ENCODE measurements at regions not wholly inside any gene's neighbourhood (a gene's known extent, or its start where the extent isn't known, plus 50 kb on each side); places are given as distances from the start of the nearest gene placed in this dataset.
"Not testable (repeated sequence)": the region's sequence is repeated elsewhere in the genome, so short reads cannot be mapped to it uniquely, and the experiment has no call there.

GRCh38 chr9:38243993-38244392, 148.5 kb upstream of the ALDH1B1 start:
- no peak overlapping the region for H3K9ac ChIP-seq (ENCODE audit: insufficient read length)
- TF ChIP-seq FOXP2 (optimal IDR thresholded peaks at IDR 0.05; ENCODE audit: control extremely low read depth, extremely low read length, insufficient read depth) (no peak), POLR2AphosphoS5 (IDR thresholded peaks at IDR 0.05; ENCODE audit: borderline replicate concordance, low read depth, low read length) (no peak), EZH2 (IDR thresholded peaks at IDR 0.05) (no peak)
- no peak for DNase-seq (ENCODE audit: low read depth, low spot score)
- H3K27ac ChIP-seq: no peak overlapping the region
- H3K36me3 ChIP-seq (ENCODE audit: insufficient read depth, low read length): no peaks in the 10 kb centered on the region
- H3K9me3 ChIP-seq (ENCODE audit: low read depth, low read length): no peaks in the 10 kb centered on the region
- H3K4me3 ChIP-seq: no peak overlapping the region

DNA sequence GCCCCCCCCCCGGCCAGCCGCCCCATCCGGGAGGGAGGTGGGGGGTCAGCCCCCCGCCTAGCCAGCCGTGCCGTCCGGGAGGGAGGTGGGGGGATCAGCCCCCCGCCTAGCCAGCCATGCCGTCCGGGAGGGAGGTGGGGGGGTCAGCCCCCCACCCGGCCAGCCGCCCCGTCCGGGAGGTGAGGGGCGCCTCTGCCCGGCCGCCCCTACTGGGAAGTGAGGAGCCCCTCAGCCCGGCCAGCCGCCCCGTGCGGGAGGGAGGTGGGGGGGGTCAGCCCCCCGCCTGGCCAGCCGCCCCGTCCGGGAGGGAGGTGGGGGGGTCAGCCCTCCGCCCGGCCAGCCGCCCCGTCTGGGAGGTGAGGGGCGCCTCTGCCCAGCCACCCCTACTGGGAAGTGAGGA, 150.4 kb upstream of the ALDH1B1 start:
- H3K27ac ChIP-seq; DNase-seq (ENCODE audit: low read depth, low spot score); H3K9me3 ChIP-seq (ENCODE audit: low read depth, low read length); H3K36me3 ChIP-seq (ENCODE audit: insufficient read depth, low read length); H3K4me3 ChIP-seq; H3K9ac ChIP-seq (ENCODE audit: insufficient read length): not testable (repeated sequence)

DNA sequence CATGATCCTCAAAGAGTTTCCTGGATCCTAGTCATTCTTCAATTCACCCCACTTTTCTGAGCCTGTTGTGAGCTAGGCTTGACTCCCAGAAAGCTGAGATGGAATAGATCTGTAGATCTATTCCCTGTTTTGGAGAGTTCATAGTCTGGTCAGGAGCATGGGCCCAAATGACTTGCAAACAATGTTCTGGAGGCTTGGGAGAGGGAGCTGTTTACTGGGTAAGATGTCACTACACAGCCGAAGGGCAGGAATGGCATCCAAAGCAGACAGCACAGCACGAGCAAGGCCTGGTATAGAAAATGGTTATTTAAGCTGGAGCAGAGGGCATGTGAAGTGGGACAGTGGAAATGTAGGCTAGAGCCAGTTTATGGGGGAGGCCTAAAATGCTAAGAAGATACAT, 152.5 kb upstream of the ALDH1B1 start:
- Histone ChIP-seq H3K9ac (ENCODE audit: insufficient read length) (no peak overlapping the region), H3K36me3 (ENCODE audit: insufficient read depth, low read length) (no peaks in the 10 kb centered on the region), H3K4me3 (no peak overlapping the region), H3K9me3 (ENCODE audit: low read depth, low read length) (no peaks in the 10 kb centered on the region), H3K27ac (no peak overlapping the region)
- no peak for DNase-seq (ENCODE audit: low read depth, low spot score)
- TF ChIP-seq POLR2AphosphoS5 (IDR thresholded peaks at IDR 0.05; ENCODE audit: borderline replicate concordance, low read depth, low read length): no peak

DNA sequence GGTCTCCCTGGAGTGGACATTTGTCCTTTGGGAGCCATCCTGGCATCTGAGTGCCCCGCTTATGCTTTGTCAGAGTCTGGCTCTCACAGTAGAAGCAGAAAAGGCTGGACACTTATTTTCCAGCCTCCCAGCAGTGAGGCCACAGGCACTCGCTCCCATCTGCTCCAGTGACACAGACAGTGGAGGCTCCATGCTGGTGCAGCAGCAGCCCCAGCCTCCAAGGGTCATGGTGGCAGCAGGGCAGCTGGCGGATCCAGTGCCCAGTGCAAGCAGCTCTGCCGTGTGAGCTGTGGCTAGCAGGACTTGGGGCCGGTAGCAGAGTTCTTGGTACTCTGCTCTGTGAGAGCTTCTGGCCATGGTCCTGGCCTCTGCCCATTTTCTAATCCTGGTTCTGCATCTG, 157.3 kb upstream of the ALDH1B1 start:
- TF ChIP-seq FOXP2 (optimal IDR thresholded peaks at IDR 0.05; ENCODE audit: control extremely low read depth, extremely low read length, insufficient read depth) (no peak), EZH2 (IDR thresholded peaks at IDR 0.05) (no peak), POLR2AphosphoS5 (IDR thresholded peaks at IDR 0.05; ENCODE audit: borderline replicate concordance, low read depth, low read length) (no peak)
- no peaks in the 10 kb centered on the region for H3K36me3 ChIP-seq (ENCODE audit: insufficient read depth, low read length)
- no peak overlapping the region for H3K9ac ChIP-seq (ENCODE audit: insufficient read length)
- no peak overlapping the region for H3K4me3 ChIP-seq
- no peaks in the 10 kb centered on the region for H3K9me3 ChIP-seq (ENCODE audit: low read depth, low read length)
- no peak for DNase-seq (ENCODE audit: low read depth, low spot score)
- H3K27ac ChIP-seq: no peak overlapping the region

DNA sequence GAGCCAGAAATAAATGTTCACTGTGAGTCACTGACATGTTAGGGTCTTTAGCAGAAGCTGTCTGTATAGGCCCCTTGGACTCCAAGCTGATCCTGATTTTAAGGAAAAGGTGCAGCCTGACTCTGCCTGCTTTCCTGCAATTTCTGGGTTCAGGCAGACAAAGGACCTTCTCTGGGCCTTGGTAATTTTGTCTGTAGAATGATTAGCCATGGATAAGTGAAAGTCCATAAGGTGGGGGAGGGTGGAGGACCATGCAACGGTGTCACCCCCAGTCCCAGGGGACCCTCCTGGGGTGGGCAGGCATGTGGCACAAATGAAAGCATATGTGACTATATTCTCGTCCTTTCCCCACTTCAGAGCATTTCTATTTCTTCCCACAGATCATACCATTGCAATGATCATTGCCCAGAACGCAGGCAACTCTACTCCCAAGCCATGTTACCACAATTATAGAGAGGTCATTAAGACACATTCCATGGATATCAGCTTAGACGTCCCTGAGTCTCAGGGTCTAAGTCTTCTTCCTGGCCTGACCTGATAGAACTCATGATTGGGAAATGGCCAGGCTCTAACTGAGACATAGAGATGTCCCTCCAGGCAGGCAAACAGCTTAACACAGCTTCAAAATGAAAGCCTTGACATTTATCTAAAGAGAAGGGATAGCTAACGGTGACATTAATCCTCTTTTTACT, 157.9 kb upstream of the ALDH1B1 start:
- no peak overlapping the region for H3K9ac ChIP-seq (ENCODE audit: insufficient read length)
- no peaks in the 10 kb centered on the region for H3K9me3 ChIP-seq (ENCODE audit: low read depth, low read length)
- H3K4me3 ChIP-seq: no peak overlapping the region
- no peak overlapping the region for H3K27ac ChIP-seq
- no peak for DNase-seq (ENCODE audit: low read depth, low spot score)
- H3K36me3 ChIP-seq (ENCODE audit: insufficient read depth, low read length): no peaks in the 10 kb centered on the region
- TF ChIP-seq EZH2 (IDR thresholded peaks at IDR 0.05) (no peak), FOXP2 (optimal IDR thresholded peaks at IDR 0.05; ENCODE audit: control extremely low read depth, extremely low read length, insufficient read depth) (no peak), POLR2AphosphoS5 (IDR thresholded peaks at IDR 0.05; ENCODE audit: borderline replicate concordance, low read depth, low read length) (no peak)

DNA sequence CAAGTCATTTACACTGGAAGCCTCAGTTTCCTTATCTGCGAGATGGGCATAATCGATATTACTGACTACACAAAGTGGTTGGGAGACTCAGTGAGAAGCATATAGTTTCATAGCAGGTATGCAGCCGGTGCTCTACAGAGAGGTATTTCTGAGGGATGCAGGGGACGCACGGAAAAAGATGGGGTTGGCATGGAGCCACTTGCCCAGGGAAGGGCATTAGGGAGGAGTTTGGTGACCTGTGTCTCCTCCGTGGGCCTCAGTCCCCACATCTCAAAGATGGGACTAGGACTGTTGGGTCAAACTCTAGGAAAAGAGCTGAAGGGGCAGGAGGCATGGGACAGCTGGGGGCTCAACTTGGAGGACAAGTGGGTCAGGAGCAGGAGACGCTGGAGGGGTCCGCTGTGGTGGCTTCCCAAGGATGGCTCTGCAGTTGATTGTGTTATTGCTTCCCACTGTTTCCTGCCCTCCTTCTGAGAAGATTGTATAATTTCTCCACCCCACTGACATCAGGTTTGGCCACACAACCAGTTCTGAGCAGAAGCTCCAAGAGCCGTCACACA, 158.6 kb upstream of the ALDH1B1 start:
- H3K4me3 ChIP-seq: no peak overlapping the region
- no peaks in the 10 kb centered on the region for H3K9me3 ChIP-seq (ENCODE audit: low read depth, low read length)
- H3K36me3 ChIP-seq (ENCODE audit: insufficient read depth, low read length): no peaks in the 10 kb centered on the region
- no peak for DNase-seq (ENCODE audit: low read depth, low spot score)
- no peak overlapping the region for H3K27ac ChIP-seq
- TF ChIP-seq POLR2AphosphoS5 (IDR thresholded peaks at IDR 0.05; ENCODE audit: borderline replicate concordance, low read depth, low read length) (no peak), FOXP2 (optimal IDR thresholded peaks at IDR 0.05; ENCODE audit: control extremely low read depth, extremely low read length, insufficient read depth) (no peak), EZH2 (IDR thresholded peaks at IDR 0.05) (no peak)
- no peak overlapping the region for H3K9ac ChIP-seq (ENCODE audit: insufficient read length)

- TF ChIP-seq POLR2AphosphoS5 (IDR thresholded peaks at IDR 0.05; ENCODE audit: borderline replicate concordance, low read depth, low read length): no peak
- no peak for TF ChIP-seq FOXP2 (optimal IDR thresholded peaks at IDR 0.05; ENCODE audit: control extremely low read depth, extremely low read length, insufficient read depth)
- no peak for TF ChIP-seq EZH2 (IDR thresholded peaks at IDR 0.05)
- Histone ChIP-seq H3K9ac (ENCODE audit: insufficient read length) (no peak overlapping the region), H3K9me3 (ENCODE audit: low read depth, low read length) (no peaks in the 10 kb centered on the region), H3K4me3 (no peak overlapping the region), H3K36me3 (ENCODE audit: insufficient read depth, low read length) (no peaks in the 10 kb centered on the region), H3K27ac (no peak overlapping the region)
- no peak for DNase-seq (ENCODE audit: low read depth, low spot score)
These were observed 159.2 kb upstream of the ALDH1B1 start for GRCh38 chr9:38233343-38233742.

GRCh38 chr9:38232895-38233294, 159.6 kb upstream of the ALDH1B1 start:
- Histone ChIP-seq H3K36me3 (ENCODE audit: insufficient read depth, low read length) (no peaks in the 10 kb centered on the region), H3K9me3 (ENCODE audit: low read depth, low read length) (no peaks in the 10 kb centered on the region), H3K4me3 (no peak overlapping the region), H3K27ac (no peak overlapping the region), H3K9ac (ENCODE audit: insufficient read length) (no peak overlapping the region)
- DNase-seq (ENCODE audit: low read depth, low spot score): no peak
- TF ChIP-seq EZH2 (IDR thresholded peaks at IDR 0.05) (no peak), FOXP2 (optimal IDR thresholded peaks at IDR 0.05; ENCODE audit: control extremely low read depth, extremely low read length, insufficient read depth) (no peak), POLR2AphosphoS5 (IDR thresholded peaks at IDR 0.05; ENCODE audit: borderline replicate concordance, low read depth, low read length) (no peak)

DNA sequence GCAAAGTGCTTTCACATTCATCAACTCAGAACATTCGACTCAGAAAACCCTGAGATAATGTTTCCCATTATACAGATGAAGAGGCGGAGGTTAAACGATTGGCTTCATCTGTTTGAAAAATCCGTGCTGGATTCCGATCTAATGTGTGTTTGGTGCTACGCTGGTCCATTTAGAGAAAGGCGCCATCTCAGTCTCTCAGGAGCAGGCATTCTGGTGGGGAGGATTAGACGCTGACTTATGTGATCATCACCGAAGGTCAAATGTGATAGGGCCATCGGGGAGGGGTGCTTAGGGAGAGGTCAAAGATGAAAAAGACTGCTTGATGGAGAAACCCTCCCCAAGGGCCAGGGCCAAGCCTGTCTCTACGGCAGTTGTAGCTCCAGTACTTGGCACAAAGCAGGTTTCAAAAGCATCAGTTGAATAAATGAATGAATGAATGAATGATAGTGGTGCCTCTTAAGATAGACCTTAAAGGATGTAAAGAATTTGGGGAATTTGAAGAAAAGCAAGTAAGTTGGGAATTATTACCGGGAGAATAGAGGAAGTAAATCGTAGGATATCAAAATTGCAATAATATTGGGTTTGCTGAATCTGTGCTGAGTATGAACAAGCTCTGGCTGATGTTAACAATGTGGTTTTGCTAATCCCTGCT, 160.6 kb upstream of the SHB start:
- no peaks in the 10 kb centered on the region for H3K36me3 ChIP-seq (ENCODE audit: insufficient read depth, low read length)
- H3K27ac ChIP-seq: no peak overlapping the region
- TF ChIP-seq FOXP2 (optimal IDR thresholded peaks at IDR 0.05; ENCODE audit: control extremely low read depth, extremely low read length, insufficient read depth) (no peak), EZH2 (IDR thresholded peaks at IDR 0.05) (no peak), POLR2AphosphoS5 (IDR thresholded peaks at IDR 0.05; ENCODE audit: borderline replicate concordance, low read depth, low read length) (no peak)
- no peak overlapping the region for H3K4me3 ChIP-seq
- H3K9ac ChIP-seq (ENCODE audit: insufficient read length): no peak overlapping the region
- H3K9me3 ChIP-seq (ENCODE audit: low read depth, low read length): no peaks in the 10 kb centered on the region
- no peak for DNase-seq (ENCODE audit: low read depth, low spot score)

Measured in SK-N-MC (cell line).